GM18502 (cell line): ENCODE measurements at regions not wholly inside any gene's neighbourhood (a gene's known extent, or its start where the extent isn't known, plus 50 kb on each side); places are given as distances from the start of the nearest gene placed in this dataset.
"Not testable (repeated sequence)": the region's sequence is repeated elsewhere in the genome, so short reads cannot be mapped to it uniquely, and the experiment has no call there.

ENCODE experiments used
- ATAC-seq: cut with Tn5 transposase; IDR thresholded peaks from one replicate; pipeline ENCODE4 v1.9.1; 2021; ENCODE audit warnings: mild to moderate bottlenecking; ENCODE audit not compliant: unreplicated experiment, poor library complexity

DNA sequence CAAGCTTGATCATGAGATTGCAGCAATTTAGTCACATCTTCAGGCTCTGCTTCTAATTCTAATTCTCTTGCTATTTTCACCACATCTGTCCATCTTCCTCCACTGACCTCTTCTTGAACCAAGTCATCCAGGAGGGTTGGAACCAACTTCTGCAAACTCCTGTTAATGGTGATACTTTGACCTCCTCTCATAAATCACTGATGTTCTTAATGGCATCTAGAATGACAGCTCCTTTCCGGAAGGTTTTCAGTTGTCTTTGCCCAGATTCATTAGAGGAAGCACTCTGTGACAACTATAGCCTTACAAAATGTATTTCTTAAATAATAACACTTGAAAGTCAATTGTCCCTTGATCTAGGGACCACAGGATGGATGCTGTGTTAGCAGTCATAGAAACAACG, 136.2 kb downstream of the IGLL1 start:
- not testable (repeated sequence) for ATAC-seq

DNA sequence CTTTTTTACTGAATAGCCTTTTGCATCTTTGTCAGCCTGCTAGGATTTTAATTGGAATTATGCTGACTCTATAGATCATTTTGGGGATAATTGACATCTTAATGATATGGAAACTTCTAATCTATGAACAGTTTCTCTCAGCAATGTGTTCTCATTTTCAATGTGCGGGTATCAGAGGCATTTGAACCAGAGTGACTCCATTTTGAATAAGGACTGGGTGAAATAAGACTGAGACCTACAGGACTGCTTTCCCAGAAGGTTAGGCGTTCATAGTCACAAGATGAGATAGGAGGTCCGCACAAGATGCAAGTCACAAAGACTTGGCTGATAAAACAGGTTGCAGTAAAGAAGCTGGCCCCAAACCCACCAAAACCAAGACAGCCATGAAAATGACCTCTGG, 140.5 kb downstream of the IGLL1 start:
- not testable (repeated sequence) for ATAC-seq

DNA sequence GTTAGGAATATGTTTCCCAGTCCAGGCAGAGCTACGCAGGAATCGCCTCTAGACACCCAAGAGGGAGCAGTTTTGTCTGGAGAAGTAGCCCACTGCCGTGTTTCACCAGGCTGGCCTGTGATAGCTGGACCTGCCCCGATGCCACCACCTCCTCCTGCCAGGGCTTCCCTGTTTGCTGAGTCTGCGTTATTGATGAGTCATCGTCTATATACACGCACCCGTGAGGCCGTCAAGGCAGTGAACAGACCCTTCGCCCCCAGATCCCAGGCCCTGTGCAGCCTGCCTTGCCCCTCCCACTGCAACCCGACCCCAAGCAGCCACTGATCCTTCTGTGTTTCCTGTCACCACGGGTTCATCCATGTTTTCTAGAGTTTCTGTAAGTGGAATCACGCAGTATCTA, 141.9 kb downstream of the IGLL1 start:
- ATAC-seq, result no peak

DNA sequence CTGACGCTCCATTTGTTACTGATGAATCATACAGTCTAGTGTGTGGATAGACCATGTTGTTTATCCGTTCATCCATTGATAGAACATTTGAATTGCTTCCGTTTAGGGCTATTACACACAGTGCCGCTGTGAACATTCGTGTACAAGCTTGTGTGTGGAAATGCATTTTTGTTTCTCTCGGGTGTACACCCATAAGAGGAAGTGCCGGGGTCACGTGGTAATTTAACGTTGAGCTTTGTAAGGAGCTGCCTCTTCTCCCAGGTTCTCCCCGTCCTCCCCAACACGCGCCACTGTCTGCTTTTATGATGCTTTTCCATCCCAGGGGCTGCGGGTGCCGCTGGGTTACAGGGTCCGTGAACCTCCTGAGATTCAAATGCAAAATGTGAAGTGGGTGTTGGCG, 142.3 kb downstream of the IGLL1 start:
- ATAC-seq, result no peak

DNA sequence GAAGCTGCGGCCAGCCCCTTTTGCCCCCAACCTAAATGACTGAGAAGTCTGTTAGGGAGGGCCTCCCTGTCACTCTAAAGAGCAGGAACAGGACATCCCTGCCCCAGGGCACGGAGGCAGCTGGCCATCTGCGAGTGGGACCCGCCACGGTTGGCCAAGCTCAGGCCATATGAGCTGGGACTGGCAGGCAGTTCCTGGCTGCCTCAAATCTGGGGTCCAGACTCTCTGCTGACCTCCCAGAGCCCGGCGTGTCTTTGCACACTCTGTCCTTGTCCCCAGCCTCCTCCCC, 143.0 kb downstream of the IGLL1 start:
- ATAC-seq, result not testable (repeated sequence)

DNA sequence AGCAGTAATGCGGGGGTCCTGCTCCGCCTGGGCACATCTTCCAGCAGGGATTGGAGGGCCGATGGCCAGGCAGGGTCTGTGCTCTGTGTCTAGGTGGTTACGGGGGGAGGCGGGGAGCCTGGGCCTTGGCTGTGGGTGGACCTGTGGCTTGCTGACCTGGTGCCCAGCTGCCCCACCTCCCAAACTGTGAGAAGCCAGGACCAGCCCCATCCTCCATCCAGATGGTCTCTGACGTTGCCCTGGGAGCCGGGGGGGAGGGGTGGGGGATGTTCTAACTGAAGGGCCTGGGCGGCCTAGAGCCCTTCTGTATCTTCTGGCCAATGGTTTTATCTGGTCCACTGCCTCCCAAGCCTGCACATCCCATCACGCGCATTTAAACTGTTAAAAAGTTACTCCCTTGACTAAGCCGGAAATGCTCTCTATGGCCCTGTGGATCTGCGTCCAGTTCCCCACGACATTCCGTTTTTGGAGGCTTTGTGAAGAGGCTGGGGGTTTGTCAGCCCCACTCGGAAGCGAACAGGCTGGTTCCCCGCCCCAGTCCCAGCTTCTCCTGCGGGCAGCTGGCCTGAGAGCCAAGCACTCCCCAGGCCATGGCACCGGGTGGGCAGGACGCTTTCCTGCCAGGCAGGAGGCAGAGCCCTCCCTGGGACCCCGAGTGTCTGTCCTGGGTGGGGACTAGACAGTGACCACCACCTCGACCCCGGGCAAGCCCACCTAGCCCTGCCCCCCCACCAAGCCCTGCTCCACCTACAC, 143.6 kb downstream of the IGLL1 start:
- not testable (repeated sequence) for ATAC-seq

DNA sequence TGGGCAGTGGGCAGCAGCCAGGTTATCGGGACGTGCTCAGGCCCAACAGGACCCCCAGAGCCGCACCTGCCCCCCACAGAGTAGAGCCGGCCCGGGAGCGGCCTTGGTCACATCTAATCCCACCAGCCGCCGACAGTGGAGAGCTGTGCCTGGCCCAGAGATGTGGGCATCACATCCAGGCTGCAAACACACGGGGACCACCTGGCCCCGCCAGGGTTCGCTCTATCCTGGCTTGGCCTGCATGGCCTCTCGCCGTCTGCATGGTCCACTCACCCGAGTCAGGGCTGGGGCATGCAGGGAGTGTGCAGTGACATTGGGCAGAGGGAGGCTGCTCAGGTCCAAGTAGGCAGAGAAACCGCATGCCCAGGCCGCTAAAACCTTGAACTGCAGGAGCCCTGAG, 144.9 kb downstream of the IGLL1 start:
- not testable (repeated sequence) for ATAC-seq

DNA sequence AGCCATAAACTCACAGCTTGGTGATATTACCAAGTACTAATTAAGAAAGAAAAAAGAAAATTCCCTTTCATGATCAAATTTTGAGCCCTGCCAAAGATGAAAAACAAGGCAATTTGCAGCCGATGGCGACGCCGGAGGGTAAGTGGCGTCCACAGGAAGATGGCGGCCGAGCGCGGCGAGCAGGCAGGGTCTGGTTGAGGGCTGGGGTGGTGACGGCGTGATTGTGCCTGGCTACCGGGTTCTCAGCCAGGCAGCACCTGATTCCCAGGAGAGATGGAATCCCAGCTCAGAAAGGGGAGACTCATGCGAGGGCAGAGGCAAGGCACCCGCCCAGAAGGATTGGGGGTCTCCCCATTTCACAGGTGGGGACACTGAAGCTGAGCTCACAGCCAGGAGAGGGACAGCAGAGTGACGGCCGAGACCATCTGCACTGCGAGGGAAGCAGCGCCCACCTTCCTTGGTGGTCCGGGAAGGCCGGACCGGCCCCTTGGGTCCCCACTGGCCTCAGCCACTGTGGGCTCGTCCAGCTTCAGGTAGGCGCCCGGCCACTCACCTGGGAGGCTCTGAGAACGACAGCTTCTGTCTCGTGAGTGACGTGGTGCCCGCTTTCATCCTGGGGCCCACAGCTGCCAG, 145.8 kb downstream of the IGLL1 start:
- ATAC-seq, result not testable (repeated sequence)

DNA sequence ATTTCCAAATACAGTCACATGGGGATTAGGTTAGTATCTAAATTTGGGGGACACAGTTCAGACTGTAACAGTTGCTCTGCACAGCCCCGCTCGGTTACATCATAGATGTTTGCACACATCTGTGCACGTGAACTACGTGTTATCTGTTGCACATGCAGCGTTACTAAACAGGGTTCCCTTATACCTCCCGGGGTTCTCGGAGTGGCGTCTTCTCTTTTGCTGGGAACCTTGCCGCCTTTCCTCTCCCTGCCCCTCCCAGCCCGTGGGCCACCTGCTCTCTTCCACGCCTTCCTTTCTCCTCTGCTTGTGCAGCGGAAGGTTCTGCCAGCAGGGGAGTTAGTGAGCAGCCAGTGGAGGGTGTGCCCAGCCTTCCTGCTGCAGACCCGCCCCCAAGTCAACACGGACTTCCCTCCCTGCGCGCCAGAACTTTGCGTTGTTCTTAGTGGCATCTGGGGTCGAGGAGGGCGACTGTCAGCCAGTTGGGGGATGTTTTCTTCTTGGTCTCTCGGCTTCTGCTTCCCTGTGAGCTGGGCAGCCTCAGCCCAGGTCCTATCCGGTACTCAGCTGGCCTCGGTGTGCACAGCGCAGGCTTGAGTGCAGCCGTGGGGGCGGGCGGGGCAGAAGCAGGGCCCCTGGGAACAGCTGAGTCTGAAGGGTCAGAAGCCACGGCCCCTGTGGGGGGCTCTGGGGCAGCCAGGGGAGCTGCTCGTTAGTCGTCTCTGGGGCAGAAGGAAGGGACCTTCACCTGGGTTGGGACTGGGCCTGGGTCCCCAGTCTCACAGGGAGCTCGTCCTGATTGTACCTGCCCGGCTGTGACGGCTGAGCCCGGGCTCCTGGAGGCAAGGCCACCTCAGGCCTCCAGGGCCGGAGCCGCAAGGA, 146.7 kb downstream of the IGLL1 start:
- not testable (repeated sequence) for ATAC-seq

DNA sequence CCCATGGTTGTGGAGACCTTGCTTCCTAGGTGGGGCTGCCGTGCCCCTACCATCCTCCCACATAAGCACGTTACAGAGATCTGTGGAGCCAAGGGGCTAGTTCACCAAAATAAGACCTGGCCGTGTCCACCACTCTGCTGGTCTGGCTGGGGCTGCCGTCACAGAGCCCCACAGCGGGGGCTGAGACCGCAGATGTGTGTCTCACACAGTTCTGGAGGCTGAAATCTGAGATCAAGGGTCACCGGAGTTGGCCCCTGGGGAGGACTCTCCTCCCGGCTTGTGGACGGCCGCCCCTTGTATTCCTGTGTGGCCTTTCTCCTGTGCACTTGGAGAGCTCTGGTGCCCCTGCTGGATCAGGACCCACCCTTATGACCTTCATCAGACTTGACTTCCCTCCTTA, 147.4 kb downstream of the IGLL1 start:
- not testable (repeated sequence) for ATAC-seq

DNA sequence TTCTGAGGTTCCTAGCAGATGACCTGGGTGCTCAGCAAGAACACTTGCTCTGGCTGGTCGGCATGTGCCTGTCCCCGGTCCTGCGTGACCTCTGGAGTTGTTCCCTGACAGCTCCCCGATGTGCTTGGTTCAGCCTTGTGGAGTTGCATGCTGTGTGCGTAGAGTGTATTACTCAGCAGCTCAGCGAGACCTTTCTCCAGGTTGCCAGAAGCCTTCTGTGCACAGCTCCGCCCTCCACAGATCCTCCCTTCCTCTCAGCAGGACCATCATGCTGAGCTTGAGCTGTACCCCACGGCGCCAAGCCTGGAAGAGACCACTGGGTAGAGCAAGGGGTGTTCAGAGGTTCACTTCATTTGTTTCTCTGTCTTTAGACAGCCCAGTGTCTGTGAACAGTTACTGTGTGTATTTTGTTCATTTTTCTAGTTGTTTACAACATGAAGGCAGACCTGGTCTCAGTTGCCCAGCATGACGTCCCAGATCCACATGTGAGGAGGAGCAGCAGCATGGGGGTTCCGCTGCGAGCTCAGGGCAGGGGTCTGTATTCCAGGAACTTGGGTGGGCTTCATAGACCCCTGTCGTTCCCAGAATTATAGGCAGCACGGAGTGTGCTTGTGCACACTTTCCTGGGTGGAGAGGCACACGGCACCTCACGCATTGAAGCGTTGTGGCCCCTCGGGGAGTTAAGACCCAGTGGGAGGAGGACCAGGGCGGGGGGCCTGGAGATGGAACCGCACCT, 148.6 kb downstream of the IGLL1 start:
- ATAC-seq, result no peak

DNA sequence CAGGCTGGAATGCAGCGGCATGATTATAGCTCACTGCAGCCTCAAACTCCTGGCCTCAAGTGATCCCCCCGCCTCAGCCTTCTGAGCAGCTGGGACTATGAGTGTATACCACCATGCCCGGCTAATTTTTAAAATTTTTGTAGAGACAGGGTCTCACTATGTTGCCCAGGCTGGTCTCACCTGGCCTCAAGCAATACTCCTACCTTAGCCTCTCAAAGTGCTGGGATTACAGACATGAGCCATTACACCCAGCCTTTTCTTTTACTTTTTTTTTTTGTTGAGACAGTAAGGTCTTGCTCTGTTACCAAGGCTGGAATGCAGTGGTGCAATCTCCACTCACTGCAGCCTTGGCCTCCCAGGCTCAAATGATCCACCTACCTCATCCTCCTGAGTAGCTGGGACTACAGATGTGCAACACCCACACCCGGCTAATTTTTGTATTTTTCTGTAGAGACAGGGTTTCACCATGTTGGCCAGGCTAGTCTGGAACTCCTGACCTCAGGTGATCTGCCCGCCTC, 155.5 kb downstream of the IGLL1 start:
- ATAC-seq, result not testable (repeated sequence)

DNA sequence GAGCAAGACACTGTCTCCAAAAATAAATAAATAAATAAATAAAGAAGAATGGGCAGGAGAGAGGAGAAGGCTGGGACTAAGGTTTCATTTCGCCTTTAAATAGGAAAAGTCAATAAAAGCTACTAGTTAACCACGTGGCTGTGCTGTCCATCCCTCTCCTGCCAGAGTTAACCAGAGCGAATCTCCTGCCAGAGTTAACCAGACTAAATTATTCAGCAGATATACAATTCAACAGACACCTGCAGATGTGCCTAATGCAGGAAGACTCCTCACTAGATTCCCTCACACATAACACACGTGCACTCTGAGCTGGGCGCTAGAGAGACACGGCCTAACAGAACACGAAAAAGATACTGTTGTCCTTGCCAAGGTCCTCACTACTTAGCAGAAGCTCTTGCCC, 156.1 kb downstream of the IGLL1 start:
- no peak for ATAC-seq

DNA sequence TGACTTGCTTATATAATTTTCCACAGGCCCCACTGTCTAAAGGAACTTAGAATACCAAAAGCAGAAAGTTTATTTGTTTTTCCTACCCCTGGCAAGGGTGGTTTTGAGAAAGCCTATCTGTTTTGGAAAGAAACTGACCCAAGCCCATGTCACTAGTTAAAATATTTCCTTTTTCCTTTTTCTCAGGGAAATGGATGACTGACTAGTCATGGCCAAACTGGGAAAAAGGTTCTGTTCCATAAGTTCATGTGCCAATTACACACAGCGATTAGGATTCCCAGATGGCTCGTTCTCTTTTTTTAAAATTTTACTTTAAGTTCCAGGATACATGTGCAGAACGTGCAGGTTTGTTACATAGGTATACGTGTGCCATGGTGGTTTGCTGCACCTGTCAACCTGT, 157.8 kb downstream of the IGLL1 start:
- ATAC-seq, result not testable (repeated sequence)

DNA sequence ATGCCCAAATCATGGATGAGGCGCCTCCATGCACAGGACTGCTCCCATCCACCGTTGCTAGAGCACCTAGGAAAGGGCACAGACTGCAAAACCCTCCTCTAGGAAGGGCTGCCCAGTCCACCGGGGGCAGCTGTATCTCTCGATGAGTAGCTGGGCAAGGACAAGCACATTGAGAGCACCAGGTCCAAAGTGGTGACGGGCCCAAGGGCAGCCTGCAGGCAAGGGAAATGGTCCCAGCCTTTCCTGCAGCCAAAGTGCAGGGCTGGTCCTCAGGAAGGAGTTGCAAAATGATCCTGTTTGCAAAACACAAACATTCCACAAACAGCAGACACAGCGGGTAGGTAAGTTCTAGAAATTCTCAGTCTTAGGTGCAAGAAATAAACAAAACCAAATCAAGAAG, 158.8 kb downstream of the IGLL1 start:
- ATAC-seq, result not testable (repeated sequence)

DNA sequence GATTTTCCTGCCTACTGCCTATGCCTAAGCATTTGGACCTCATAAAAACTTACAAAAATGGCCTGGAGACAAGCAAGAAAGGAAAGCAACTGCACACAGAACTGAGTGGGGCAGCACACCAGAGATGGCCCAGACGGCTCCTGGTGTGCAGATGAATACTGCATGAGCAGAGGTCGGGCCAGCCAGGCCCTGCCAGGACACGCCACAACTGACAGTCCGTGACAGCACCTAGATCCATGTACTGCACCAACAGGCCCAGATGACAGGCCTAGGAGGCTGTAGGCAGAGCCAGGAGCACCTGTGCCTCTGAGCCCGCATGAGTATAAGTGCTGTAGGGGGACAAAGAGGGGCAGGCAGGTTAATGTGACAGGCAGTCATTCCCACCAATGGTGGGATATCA, 160.2 kb downstream of the IGLL1 start:
- no peak for ATAC-seq

DNA sequence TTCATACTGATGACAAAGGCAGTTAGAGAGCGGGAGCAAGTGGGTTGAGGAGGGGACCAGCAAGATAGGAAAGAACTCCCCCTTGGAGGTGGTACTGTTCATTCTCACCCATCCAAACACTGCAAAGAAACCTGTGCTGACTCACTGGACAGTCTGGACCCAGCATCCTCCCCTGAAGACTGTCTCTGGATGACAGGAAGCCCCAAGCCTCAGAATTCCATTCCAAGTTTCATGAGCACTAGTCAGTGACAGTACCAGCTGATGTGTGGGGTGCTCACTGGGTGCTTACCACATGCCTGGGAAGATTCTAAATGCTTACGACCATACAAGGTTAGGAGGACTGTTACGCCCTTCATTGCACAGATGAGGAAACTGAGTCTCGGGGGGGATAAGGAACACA, 160.9 kb downstream of the IGLL1 start:
- no peak for ATAC-seq

DNA sequence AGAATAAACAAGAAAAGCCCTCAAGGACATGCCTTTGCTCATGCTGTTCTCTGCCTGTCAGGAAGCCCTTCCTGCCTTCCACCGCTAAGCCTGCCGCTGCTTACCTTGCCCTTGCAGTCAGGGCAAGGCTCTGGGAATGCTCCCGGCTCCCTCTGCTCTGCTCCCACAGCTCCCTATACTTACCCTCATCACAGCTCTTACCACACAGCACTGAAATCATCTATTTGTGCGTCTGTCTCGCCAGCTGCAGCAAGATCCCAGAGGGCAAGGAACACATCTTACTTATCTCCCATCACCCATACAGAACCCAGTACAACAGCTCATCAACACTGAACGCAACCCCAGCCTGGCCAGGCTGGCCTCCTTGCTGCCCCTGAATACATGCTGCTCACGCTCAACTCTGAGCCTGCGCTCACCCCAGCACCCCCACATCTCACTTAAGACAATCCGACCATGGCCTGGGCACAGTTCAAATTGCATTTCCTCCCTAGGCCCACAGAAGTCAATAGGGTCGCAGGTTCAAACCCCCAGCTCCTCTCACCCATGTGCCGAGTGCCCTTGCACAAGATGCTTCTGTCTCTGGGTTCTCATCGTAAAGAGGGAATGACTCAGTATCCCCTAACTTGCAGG, 161.8 kb downstream of the IGLL1 start:
- ATAC-seq, result no peak

DNA sequence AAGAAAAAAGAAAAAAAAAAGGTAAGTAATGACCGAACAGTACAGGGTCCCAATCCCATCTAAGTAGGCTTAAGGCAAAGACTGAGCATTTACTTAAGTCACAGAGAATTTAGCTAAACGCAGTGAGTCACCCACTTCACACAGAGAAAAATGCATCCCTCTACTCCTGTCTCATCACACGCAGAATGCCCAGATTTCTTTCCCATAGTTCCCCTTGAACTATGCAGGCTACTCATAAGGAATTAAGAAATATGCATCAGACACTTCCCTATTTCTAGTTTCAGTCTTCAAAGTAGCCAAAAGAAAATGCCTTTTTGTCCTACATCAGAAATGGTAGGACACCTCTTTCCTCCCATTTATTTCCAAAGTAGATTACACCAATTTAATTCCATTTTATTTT, 162.8 kb downstream of the IGLL1 start:
- not testable (repeated sequence) for ATAC-seq

DNA sequence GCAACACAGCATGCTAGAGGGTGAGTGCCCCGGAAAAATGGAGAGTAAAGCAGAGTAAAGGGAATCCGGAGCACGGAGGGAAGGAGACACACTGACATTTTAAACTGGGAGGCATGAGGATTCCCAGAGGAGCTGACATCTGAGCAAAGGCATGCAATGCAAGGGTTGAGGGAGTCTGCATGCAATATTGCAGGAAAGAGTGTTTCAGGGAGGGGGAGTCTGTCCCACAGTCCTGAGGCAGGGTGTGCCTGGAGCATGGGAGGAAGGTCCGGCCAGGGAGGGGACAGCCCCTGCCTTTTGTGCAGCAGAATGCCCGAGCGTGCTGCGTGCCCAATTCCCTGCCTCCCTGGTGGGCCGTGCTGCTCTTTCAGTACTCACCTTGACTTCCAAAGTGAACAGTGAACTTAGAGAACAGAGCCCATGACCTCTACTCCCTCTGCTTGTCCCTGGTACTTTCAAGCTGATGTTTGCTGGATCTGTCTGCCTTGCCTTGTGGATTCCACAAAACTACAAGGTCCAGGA, 163.9 kb downstream of the IGLL1 start:
- not testable (repeated sequence) for ATAC-seq
